ENCODE measurements at regions not wholly inside any gene's neighbourhood (a gene's known extent, or its start where the extent isn't known, plus 50 kb on each side); places are given as distances from the start of the nearest gene placed in this dataset.

GRCh38 chr4:96526625-96527024, 686.7 kb downstream of the PDHA2 start:
- no peaks in the 10 kb centered on the region for H3K9me3 ChIP-seq (replicated peaks; ENCODE audit: control insufficient read depth, insufficient read depth, low read length)
- H3K4me1 ChIP-seq (ENCODE audit: control insufficient read depth, insufficient read depth, low read length), result no peaks in the 10 kb centered on the region
- POLR2A ChIA-PET, result no interaction called here
- no peak overlapping the region for H3K4me3 ChIP-seq
- no peak overlapping the region for H3K9ac ChIP-seq (ENCODE audit: control insufficient read depth, insufficient read depth, low read length)
- no peak overlapping the region for H2AFZ ChIP-seq (ENCODE audit: control insufficient read depth, low read depth, low read length)
- no peak for FAIRE-seq
- no peak overlapping the region for H3K4me2 ChIP-seq (ENCODE audit: control insufficient read depth, insufficient read depth)
- H4K20me1 ChIP-seq (ENCODE audit: control insufficient read depth, insufficient read depth), result no peaks in the 10 kb centered on the region
- H3K27me3 ChIP-seq (replicated peaks in 1 of 2; ENCODE audit: control insufficient read depth in 2 of 2, insufficient read depth in 2 of 2, low read length in 1 of 2), result no peaks in the 10 kb centered on the region
- H3K79me2 ChIP-seq (ENCODE audit: control insufficient read depth, insufficient read depth, low read length), result no peaks in the 10 kb centered on the region
- no peaks in the 10 kb centered on the region for H3K36me3 ChIP-seq (ENCODE audit: control insufficient read depth in 2 of 2, insufficient read depth in 2 of 2, low read length in 1 of 2)
- H3K27ac ChIP-seq (ENCODE audit: control insufficient read depth, insufficient read depth), result no peak overlapping the region
- CTCF ChIA-PET, result no interaction called here
- no TSS peak for BruUV-seq (replicated peaks)
- no peak for ATAC-seq
- 0% methylated on average over 1 of the region's 1 CpG for WGBS (ENCODE audit: insufficient coverage, insufficient replicate concordance, low lambda C conversion rate, missing lambda C conversion rate)
- SMC1A ChIA-PET (ENCODE audit: uncharacterized antibody, unreplicated experiment), result no interaction called here
- intact Hi-C loops (cut with micrococcal nuclease; ENCODE audit: unreplicated experiment), result no loop called here
- no peak for TF ChIP-seq BACH1 (IDR thresholded peaks at IDR 0.05; ENCODE audit: borderline replicate concordance)
- TF ChIP-seq WRNIP1 (IDR thresholded peaks at IDR 0.05; ENCODE audit: borderline replicate concordance, low read depth, low read length), result no peak
- no peak for TF ChIP-seq ZNF207 (IDR thresholded peaks at IDR 0.05; ENCODE audit: borderline replicate concordance)
- no peak for TF ChIP-seq BMI1 (IDR thresholded peaks at IDR 0.05; ENCODE audit: borderline replicate concordance)
- TF ChIP-seq CEBPB (IDR thresholded peaks at IDR 0.05; ENCODE audit: borderline replicate concordance in 1 of 2, low read depth in 2 of 2, low read length in 2 of 2), result no peak
- no peak for TF ChIP-seq PRDM15 (CRISPR knock-in tag; IDR thresholded peaks at IDR 0.05)
- no peak for TF ChIP-seq ZNF274 (IDR thresholded peaks at IDR 0.05; ENCODE audit: insufficient read depth, insufficient read length)
- TF ChIP-seq LARP7 (IDR thresholded peaks at IDR 0.05), result no peak
- no peak for TF ChIP-seq STAT3 (IDR thresholded peaks at IDR 0.05; ENCODE audit: low read depth, low read length)
- no peak for TF ChIP-seq MYB (IDR thresholded peaks at IDR 0.05; ENCODE audit: borderline replicate concordance, low read depth, low read length)
- TF ChIP-seq SMAD1 (IDR thresholded peaks at IDR 0.05; ENCODE audit: low read depth, partially characterized antibody), result no peak
- no peak for TF ChIP-seq RUNX3 (IDR thresholded peaks at IDR 0.05; ENCODE audit: low read length)
- TF ChIP-seq JUND (IDR thresholded peaks at IDR 0.05; ENCODE audit: low read depth, low read length), result no peak
- TF ChIP-seq MEF2B (IDR thresholded peaks at IDR 0.05; ENCODE audit: partially characterized antibody, poor library complexity, severe bottlenecking), result no peak
- TF ChIP-seq IRF5 (IDR thresholded peaks at IDR 0.05; ENCODE audit: borderline replicate concordance), result no peak
- TF ChIP-seq JUNB (IDR thresholded peaks at IDR 0.05), result no peak
- no peak for DNase-seq (ENCODE audit: low read depth, low spot score)
- RAD21 ChIA-PET (ENCODE audit: unreplicated experiment), result no interaction called here
- in situ Hi-C loops (cut with MboI), result no loop called here

Data from GM12878 (cell line).